ENCODE measurements at regions not wholly inside any gene's neighbourhood (a gene's known extent, or its start where the extent isn't known, plus 50 kb on each side); places are given as distances from the start of the nearest gene placed in this dataset.
A peak's percentile ranks its signal among the peaks of the same experiment; 100 is the strongest.

DNA sequence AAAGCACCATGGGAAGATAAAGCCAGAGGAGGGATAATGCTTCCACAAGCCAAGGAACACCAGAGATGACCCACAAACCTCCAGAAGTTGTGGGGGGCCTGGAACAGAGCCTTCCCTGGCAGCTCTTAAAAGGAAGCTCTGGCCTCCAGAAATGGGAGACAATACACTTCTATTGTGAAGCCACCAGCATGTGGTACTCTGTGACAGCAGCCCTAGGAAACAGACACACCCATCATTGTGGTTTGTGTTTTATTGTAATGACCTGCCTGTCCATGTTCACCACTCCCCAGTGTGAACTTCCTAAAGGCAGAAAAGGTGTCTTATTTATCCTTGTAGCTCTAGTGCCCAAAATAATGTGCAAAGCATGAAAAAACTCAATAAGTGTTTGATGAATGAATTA, 264.1 kb upstream of the GATB start:
- Histone ChIP-seq H4K20me1 (ENCODE audit: low read length) (no peaks in the 10 kb centered on the region), H3K9ac (ENCODE audit: low read length) (no peak overlapping the region), H2AFZ (ENCODE audit: low read length) (no peak overlapping the region), H3K4me2 (ENCODE audit: low read length) (no peak overlapping the region), H3K79me2 (ENCODE audit: low read length) (no peaks in the 10 kb centered on the region), H3F3A (ENCODE audit: low read length, unreplicated experiment) (no peaks in the 10 kb centered on the region), H3K27ac (ENCODE audit: low read length) (no peak overlapping the region), H3K4me3 (ENCODE audit: low read length) (no peak overlapping the region), H3K9me3 (ENCODE audit: low read length) (no peaks in the 10 kb centered on the region), H3K4me1 (ENCODE audit: insufficient read depth, low read length) (peaks cover 8% of the 10 kb centered on the region; the same call in 1 of the 2 replicates), H3K9me2 (replicated peaks; ENCODE audit: low read length) (no peaks in the 10 kb centered on the region), H3K36me3 (ENCODE audit: low read depth, low read length) (no peaks in the 10 kb centered on the region), H3K27me3 (ENCODE audit: low read length) (no peaks in the 10 kb centered on the region)
- ATAC-seq: peak; percentile 38; the same call in 1 of the 2 replicates
- TF ChIP-seq EZH2 (IDR thresholded peaks at IDR 0.05; ENCODE audit: low read length, unreplicated experiment) (no peak), EZH2phosphoT487 (IDR thresholded peaks at IDR 0.05; ENCODE audit: borderline replicate concordance, low read length) (no peak)
- TF ChIP-seq, protein P1, sequence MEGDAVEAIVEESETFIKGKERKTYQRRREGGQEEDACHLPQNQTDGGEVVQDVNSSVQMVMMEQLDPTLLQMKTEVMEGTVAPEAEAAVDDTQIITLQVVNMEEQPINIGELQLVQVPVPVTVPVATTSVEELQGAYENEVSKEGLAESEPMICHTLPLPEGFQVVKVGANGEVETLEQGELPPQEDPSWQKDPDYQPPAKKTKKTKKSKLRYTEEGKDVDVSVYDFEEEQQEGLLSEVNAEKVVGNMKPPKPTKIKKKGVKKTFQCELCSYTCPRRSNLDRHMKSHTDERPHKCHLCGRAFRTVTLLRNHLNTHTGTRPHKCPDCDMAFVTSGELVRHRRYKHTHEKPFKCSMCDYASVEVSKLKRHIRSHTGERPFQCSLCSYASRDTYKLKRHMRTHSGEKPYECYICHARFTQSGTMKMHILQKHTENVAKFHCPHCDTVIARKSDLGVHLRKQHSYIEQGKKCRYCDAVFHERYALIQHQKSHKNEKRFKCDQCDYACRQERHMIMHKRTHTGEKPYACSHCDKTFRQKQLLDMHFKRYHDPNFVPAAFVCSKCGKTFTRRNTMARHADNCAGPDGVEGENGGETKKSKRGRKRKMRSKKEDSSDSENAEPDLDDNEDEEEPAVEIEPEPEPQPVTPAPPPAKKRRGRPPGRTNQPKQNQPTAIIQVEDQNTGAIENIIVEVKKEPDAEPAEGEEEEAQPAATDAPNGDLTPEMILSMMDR (conservative IDR thresholded peaks at IDR 0.05; ENCODE audit: low read depth, low read length): no peak
- peak; percentile 15 for DNase-seq
- intact Hi-C loops (cut with micrococcal nuclease): no loop called here
- ChIA-PET CTCF (no interaction called here), POLR2A (ENCODE audit: unreplicated experiment) (no interaction called here)
- no TSS peak for BruUV-seq (replicated peaks)

DNA sequence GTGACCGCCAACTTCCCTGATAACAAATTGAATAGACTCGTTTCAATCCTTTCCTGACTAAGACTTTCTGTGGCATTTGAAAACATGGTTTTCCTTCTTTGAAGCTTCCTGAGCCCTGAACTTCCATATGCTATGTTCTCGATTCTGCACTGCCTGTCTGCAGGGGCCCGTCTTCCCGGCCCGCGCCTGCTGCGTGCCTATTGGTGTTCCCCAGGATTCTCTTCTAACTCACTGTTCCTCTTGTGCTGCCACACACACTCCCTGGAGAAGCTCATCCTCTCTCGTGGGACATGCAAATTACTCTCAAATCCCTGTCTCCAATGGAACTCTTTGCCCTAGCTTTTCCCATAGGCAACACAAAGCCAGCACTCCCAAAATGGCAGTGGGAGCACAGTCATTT, 262.9 kb upstream of the GATB start:
- H3K36me3 ChIP-seq (ENCODE audit: low read depth, low read length): no peaks in the 10 kb centered on the region
- ATAC-seq (no peak), DNase-seq (no peak)
- H3K9me2 ChIP-seq (replicated peaks; ENCODE audit: low read length): no peaks in the 10 kb centered on the region
- H3K4me1 ChIP-seq (ENCODE audit: insufficient read depth, low read length): peaks cover 8% of the 10 kb centered on the region; the same call in 1 of the 2 replicates
- H3K27ac ChIP-seq (ENCODE audit: low read length): no peak overlapping the region
- no peak overlapping the region for H2AFZ ChIP-seq (ENCODE audit: low read length)
- H4K20me1 ChIP-seq (ENCODE audit: low read length): no peaks in the 10 kb centered on the region
- H3K27me3 ChIP-seq (ENCODE audit: low read length): no peaks in the 10 kb centered on the region
- no peaks in the 10 kb centered on the region for H3F3A ChIP-seq (ENCODE audit: low read length, unreplicated experiment)
- TF ChIP-seq, protein P1 (conservative IDR thresholded peaks at IDR 0.05; ENCODE audit: low read depth, low read length): no peak
- TF ChIP-seq EZH2 (IDR thresholded peaks at IDR 0.05; ENCODE audit: low read length, unreplicated experiment): no peak
- TF ChIP-seq EZH2phosphoT487 (IDR thresholded peaks at IDR 0.05; ENCODE audit: borderline replicate concordance, low read length): no peak
- H3K9ac ChIP-seq (ENCODE audit: low read length): no peak overlapping the region
- BruUV-seq (replicated peaks): no TSS peak
- intact Hi-C loops (cut with micrococcal nuclease): no loop called here
- ChIA-PET POLR2A (ENCODE audit: unreplicated experiment) (no interaction called here), CTCF (no interaction called here)
- H3K79me2 ChIP-seq (ENCODE audit: low read length): no peaks in the 10 kb centered on the region
- H3K9me3 ChIP-seq (ENCODE audit: low read length): no peaks in the 10 kb centered on the region
- H3K4me3 ChIP-seq (ENCODE audit: low read length): no peak overlapping the region
- no peak overlapping the region for H3K4me2 ChIP-seq (ENCODE audit: low read length)

DNA sequence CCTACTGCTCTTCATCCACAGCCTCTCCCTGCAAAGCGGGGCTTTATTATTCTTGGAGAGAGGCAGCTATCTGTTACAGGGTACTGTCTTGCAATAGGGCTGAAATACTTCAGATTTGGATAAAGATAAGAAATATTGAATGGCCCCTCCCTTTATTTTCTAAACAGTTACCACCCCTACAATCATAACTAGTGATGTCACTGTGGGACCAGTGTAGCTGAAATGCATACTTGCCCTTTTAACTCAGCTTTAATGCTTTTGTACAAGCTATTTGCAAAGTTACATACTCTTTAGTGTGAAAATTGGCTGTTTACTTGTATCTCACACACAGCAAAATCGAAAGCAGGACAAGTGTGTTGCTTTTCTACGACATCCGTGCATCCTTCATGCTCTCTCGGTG, 261.7 kb upstream of the GATB start:
- no peak overlapping the region for H3K9ac ChIP-seq (ENCODE audit: low read length)
- intact Hi-C loops (cut with micrococcal nuclease): no loop called here
- ChIA-PET POLR2A (ENCODE audit: unreplicated experiment) (no interaction called here), CTCF (no interaction called here)
- H2AFZ ChIP-seq (ENCODE audit: low read length): no peak overlapping the region
- H3K9me2 ChIP-seq (replicated peaks; ENCODE audit: low read length): no peaks in the 10 kb centered on the region
- ATAC-seq (no peak), DNase-seq (no peak)
- no peak overlapping the region for H3K4me2 ChIP-seq (ENCODE audit: low read length)
- TF ChIP-seq EZH2phosphoT487 (IDR thresholded peaks at IDR 0.05; ENCODE audit: borderline replicate concordance, low read length) (no peak), EZH2 (IDR thresholded peaks at IDR 0.05; ENCODE audit: low read length, unreplicated experiment) (no peak)
- TF ChIP-seq, protein P1 (conservative IDR thresholded peaks at IDR 0.05; ENCODE audit: low read depth, low read length): no peak
- no peak overlapping the region for H3K27ac ChIP-seq (ENCODE audit: low read length)
- BruUV-seq (replicated peaks): no TSS peak
- H3F3A ChIP-seq (ENCODE audit: low read length, unreplicated experiment): no peaks in the 10 kb centered on the region
- H3K79me2 ChIP-seq (ENCODE audit: low read length): no peaks in the 10 kb centered on the region
- H3K4me1 ChIP-seq (ENCODE audit: insufficient read depth, low read length): peaks cover 8% of the 10 kb centered on the region; the same call in 1 of the 2 replicates
- no peak overlapping the region for H3K4me3 ChIP-seq (ENCODE audit: low read length)
- H3K9me3 ChIP-seq (ENCODE audit: low read length): no peaks in the 10 kb centered on the region
- no peaks in the 10 kb centered on the region for H4K20me1 ChIP-seq (ENCODE audit: low read length)
- H3K36me3 ChIP-seq (ENCODE audit: low read depth, low read length): no peaks in the 10 kb centered on the region
- H3K27me3 ChIP-seq (ENCODE audit: low read length): no peaks in the 10 kb centered on the region

All from PC-3 (cell line).